Midbrain (tissue), 1 donor: ENCODE measurements at regions not wholly inside any gene's neighbourhood (a gene's known extent, or its start where the extent isn't known, plus 50 kb on each side); places are given as distances from the start of the nearest gene placed in this dataset.
"Not testable (repeated sequence)": the region's sequence is repeated elsewhere in the genome, so short reads cannot be mapped to it uniquely, and the experiment has no call there.

Source experiments
- DNase-seq: peaks from one replicate; lab custom pipeline; 2025; lab: John Stamatoyannopoulos, UW

DNA sequence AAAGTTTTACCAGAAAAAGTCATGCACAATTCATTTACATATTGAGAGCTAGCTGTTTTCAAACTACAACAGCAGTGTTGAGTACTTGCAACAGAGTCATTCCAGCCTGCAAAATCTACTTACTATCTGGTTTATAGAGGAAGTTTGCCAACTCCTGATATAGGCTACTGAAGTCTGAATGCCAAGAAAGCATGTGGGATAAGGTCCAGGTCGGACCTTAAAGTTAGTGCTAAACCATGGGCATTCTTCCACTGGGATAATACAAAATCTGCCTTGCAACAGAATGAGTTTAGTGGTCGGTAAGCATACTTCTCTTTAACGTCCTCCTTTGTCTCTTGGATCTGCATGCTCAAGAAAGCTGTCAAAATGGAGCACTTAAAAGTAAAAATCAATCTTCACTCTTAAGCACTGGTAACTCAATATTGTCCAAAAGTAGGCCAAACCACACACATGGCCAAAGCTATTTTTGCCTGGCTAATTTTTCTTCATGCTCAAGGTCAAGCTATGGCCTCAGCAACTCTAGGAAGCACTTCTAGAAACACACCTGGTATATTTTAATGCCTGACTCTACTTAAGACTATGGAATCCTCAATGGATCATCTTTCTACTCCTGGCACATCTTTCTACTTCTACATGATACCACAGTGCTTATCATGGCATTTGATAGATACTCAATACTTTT is 364.9 kb upstream of the KITLG start:
- DNase-seq = no peak

- DNase-seq = no peak
Observed at GRCh38 chr12:88944397-88944796, 364.1 kb upstream of the KITLG start.

GRCh38 chr12:88940854-88941253 is 360.6 kb upstream of the KITLG start:
- no peak for DNase-seq

DNA sequence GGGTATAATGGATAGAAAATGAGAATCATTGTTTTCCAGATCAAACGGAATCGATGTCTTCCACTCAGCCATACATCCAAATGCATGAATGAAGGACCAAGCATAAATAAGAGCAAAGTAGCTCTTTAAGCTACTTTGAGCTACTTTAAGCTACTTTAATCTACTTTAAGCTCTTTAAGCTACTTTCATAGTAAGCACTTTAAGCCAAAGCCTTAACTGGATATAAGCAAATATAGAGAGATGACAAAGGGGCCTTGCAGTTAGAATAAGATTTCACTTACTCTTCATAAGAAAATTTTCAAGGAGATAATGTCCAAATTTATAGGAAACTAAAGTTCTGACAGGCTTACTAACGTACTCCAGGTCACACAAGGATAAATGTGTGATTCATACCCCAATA is 355.6 kb upstream of the KITLG start:
- DNase-seq = no peak

GRCh38 chr12:88934163-88934747 is 354.0 kb upstream of the KITLG start:
- DNase-seq = no peak

GRCh38 chr12:88932457-88932856 is 352.2 kb upstream of the KITLG start:
- no peak for DNase-seq

DNA sequence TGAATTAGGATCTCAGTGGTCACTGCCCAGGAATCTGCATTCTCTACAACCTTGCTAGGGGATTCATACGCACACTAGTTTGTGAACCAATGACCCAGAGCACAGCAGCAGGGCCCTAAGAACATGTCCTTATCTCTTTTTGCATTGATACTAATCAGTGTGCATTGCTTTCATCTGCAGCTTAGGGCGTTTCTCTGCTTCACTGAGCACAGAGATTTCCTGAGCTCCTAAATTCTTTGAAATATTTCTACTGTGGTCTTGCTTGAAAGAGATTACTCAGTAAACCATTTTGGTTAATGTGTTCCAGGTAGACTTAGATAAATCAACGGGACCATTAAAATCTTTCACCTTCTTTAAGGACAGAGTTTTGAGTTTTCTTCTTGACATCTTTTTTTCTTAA is 351.3 kb upstream of the KITLG start:
- no peak for DNase-seq

GRCh38 chr12:88925454-88925853 is 345.2 kb upstream of the KITLG start:
- DNase-seq = no peak

DNA sequence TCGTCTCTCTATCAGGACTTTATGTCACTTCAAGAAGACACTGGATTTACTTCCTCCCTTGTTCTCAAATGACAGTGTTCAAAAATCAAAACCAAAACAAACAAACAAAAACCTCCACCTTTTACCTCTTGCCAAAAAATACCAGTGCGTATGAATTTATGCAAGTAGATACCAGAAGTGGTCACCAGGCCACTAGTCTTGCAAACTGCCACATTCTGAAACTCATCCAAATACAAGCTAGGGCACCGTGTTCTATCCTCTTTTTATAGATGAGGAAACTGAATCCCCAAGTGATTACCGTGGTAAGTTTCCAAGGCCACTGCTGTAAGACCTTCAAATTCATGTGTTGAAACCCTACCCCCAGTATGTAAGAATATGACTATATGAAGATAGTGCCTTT is 343.9 kb upstream of the KITLG start:
- DNase-seq = no peak

DNA sequence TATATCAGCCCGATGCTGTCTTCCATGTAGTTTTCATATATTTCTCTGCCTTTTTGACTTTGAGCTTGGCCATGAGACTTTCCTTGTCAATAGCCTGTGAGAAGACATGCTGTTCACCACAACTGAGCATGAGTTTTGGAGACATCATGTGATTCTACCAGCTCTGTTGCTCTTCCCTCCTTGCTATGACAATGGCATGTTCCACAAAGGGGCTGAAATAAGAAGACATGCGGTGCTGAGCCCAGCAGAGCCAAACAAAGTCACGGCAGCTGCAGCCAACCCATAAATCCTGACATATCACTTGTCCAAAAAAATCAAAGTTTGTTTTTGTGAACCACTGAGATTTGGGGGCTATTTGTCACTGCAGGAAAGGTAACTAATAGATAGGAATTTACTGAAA is 343.4 kb upstream of the KITLG start:
- DNase-seq = no peak

GRCh38 chr12:88922816-88923215 is 342.5 kb upstream of the KITLG start:
- no peak for DNase-seq

DNA sequence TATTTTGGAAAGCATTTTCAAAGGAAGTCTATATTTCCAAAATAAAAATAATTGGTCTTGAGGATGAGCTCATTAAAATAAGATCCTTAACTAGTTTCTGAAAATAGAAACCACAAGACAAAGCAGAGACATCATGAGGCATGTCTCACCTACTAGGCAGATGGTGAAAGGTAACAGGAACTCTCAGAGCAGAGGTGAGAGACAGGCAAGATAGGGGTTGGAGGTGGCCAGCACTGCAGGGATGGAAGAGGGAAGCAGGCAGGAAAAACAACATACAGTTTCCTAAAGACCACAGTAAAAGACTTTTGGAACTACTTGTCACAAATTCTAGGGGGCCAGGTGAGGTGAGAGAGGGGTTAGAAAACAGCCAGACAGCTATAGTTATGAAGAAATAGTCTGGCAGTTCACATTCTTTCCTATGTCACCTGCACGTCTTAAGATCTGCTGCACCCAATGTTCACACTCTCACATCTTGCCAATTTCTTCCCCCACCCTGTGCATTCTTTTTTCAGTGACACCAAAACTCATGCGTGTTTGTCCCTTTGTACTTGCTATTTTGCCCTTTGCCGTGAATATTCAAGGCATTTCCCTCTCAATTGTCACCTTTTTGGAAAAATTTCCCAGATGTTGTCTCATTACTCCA is 341.7 kb upstream of the KITLG start:
- DNase-seq = no peak

- peak; percentile 6 for DNase-seq
Observed at GRCh38 chr12:88921434-88921833, 341.2 kb upstream of the KITLG start.

GRCh38 chr12:88918161-88918560 is 337.9 kb upstream of the KITLG start:
- DNase-seq = no peak

GRCh38 chr12:88914967-88915366 is 334.7 kb upstream of the KITLG start:
- DNase-seq = no peak

DNA sequence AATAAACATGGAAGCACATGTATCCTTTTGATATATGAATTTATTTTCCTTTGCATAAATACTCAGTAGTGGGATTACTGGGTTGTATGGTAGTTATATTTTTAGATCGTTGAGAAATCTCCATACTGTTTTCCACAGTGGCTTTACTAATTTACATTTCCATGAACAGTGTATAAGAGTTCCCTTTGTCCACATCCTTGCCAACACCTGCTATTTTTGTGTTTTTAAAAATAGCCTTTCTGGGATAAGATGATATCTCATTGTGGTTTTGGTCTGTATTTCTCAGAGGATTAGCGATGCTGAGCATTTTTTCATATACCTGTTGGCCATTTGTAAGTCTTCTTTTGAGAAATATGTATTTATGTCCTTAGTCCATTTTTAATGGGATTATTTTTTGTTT is 329.2 kb upstream of the KITLG start:
- DNase-seq = no peak

DNA sequence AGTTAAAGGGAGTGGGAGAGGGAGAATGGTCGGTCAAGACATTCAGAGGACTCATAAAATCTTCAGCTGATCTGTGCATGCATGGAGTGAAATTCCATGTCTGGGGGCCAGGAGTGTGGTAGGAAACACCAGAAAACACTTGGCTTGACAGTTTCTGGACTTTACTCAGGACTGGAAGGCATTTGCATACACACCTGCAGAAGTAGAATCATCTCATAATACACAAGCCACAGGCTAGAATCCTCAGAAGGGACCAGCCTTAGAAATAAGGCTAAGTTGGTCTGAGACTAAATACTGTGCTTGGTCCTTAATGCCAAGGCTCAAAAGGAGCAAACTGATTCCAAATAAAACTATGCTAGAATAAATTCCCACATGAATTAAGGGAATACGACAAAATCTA is 328.1 kb upstream of the KITLG start:
- no peak for DNase-seq

DNA sequence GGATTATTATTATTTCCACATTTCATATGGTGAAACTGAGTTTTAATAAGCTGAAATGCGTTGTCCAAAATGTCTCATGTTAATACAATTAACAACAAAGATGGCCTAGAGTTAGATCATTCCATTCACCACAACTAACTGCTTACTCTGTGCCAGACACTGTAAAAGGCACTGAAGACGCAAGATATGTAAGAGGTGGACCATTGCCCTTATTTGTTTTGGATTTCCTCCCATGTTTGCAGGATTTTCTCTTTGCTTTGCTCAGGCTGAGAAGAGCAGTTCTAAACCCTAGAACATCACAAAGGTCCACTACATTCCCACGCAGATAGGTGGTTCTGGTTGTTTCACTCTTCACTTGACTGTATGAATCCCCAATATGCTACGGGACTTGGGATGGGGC is 324.4 kb upstream of the KITLG start:
- no peak for DNase-seq

DNA sequence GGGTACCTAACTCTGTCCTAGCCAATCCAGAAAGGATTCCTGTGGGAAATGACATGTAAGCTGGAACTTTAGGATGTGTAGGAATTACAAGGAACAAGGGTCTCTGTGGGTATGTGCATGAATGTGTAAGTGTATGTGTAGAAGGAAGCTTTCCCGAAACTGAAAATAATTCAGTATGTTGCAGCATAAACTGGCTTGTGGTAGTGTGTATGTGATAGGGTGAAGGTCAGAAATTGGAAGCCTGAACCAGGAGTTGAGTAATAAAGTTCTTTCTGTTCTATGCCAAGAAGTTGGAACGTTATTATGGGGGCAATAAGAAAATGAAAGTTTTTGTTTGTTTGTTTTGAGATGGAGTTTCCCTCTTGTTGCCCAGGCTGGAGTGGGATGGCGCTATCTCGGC is 323.1 kb upstream of the KITLG start:
- no peak for DNase-seq

DNA sequence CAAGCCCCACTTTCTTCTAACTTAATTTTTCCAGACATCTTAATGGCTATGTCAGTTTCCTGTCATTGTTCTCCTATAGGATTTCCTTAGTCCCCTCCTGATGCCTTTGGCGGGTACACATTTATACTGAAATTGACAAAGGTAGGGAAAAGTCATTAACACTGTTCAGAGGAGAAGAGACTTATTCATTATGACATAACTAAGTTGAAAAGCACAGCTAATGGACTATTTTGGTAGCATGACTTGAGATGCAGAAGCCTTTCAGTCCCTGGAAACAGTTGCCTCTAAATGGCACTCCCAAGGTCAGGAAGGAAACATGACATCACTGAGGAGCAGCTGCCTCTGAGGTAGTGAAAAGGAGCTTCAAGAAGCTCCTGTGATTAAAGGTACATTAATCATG is 317.5 kb upstream of the KITLG start:
- no peak for DNase-seq

- DNase-seq = no peak
Observed at GRCh38 chr12:88896958-88897357, 316.7 kb upstream of the KITLG start.

DNA sequence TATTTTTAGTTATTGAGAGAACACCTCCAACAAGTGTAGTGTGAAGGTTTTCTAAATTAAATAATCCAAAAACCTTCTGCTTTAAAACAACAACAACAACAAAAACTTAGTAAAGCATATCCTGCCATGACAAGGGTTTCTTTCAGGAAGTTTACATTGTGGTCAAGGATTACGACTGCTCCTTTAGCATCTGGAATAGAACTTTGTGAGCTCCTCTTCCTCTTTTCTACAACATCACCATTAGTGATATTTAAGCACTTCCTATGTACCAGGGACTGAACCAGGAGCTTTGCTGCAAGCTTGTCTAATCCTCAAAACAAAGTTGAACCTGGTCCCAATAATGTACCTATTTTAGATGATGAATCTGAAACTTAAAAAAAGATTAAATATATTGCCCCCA is 315.4 kb upstream of the KITLG start:
- no peak for DNase-seq

DNA sequence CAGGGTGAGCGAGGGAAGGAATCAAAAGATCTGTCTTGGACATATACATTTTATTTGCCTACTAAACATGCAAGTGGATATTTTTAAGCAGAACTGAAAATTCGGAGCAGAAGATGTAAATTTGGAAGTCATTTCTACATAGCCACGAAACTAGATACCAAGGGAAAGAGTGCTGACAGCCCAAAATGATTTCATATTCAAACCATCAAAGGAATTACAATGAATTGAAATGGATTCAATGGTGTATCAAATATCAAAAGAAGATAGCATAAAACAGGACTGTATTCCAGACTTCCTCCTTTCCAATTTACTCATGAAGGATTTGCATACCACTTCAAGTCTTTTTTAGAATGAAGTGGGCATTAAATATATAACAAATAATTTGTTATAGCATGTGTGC is 313.5 kb upstream of the KITLG start:
- no peak for DNase-seq

GRCh38 chr12:88891434-88891833 is 311.2 kb upstream of the KITLG start:
- not testable (repeated sequence) for DNase-seq
